22Rv1 (cell line): ENCODE measurements at regions not wholly inside any gene's neighbourhood (a gene's known extent, or its start where the extent isn't known, plus 50 kb on each side); places are given as distances from the start of the nearest gene placed in this dataset.

Experiments used
- ZFX ChIP-seq: fragments of 450-650 bp; IDR thresholded peaks from 2 replicates; pipeline ENCODE4 v1.6.1; 2017; ENCODE audit warnings: antibody characterized with exemption, borderline replicate concordance
- TF ChIP-seq, protein P1 (sequence below): fragments of 450-650 bp; IDR thresholded peaks from 2 replicates; pipeline ENCODE4 v1.5.1; 2017; ENCODE audit warnings: mild to moderate bottlenecking

DNA sequence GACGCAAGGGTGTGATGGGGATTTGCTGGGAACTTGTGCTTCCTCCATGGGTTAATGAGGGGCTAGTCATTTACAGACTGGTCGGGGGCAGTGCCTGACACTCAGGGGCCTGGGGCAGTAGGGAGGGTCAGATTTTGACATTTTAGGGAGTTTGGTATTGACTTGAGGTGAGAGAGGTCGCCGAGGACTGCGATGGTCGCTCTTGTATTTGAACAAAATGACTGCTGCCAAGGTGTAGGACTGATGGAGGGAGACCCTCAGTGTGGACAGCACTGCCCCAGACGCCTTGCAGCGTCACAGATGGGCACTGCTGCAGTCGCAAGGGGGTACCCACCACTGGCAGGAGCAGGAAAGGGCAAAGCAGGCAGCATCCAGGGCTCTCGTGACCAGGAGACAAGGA lies 182.9 kb downstream of the RTP5 start:
- TF ChIP-seq, protein P1, sequence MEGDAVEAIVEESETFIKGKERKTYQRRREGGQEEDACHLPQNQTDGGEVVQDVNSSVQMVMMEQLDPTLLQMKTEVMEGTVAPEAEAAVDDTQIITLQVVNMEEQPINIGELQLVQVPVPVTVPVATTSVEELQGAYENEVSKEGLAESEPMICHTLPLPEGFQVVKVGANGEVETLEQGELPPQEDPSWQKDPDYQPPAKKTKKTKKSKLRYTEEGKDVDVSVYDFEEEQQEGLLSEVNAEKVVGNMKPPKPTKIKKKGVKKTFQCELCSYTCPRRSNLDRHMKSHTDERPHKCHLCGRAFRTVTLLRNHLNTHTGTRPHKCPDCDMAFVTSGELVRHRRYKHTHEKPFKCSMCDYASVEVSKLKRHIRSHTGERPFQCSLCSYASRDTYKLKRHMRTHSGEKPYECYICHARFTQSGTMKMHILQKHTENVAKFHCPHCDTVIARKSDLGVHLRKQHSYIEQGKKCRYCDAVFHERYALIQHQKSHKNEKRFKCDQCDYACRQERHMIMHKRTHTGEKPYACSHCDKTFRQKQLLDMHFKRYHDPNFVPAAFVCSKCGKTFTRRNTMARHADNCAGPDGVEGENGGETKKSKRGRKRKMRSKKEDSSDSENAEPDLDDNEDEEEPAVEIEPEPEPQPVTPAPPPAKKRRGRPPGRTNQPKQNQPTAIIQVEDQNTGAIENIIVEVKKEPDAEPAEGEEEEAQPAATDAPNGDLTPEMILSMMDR, result no peak
- no peak for TF ChIP-seq ZFX
